Thyroid gland (tissue), 4 donors: ENCODE measurements at regions not wholly inside any gene's neighbourhood (a gene's known extent, or its start where the extent isn't known, plus 50 kb on each side); places are given as distances from the start of the nearest gene placed in this dataset.
A peak's percentile ranks its signal among the peaks of the same experiment; 100 is the strongest.

Experiments
- POLR2A ChIP-seq, 2 donors: fragments of 450-650 bp; IDR thresholded peaks; one replicate each; pipeline ENCODE4 v1.6.1; 2017; ENCODE audit warnings: antibody characterized with exemption in 2 of 2, mild to moderate bottlenecking in 2 of 2, moderate library complexity in 1 of 2
- TF ChIP-seq, protein P1 (sequence below), 6 experiments: fragments of 200-600 bp in 3 of 6; fragments of 450-650 bp in 3 of 6; sonication (generic) in 3 of 6; IDR thresholded peaks; one replicate each; pipeline ENCODE4 v1.5.1; 2016 to 2019; ENCODE audit warnings: antibody characterized with exemption in 6 of 6, mild to moderate bottlenecking in 2 of 6, inconsistent platforms in 1 of 6, moderate library complexity in 1 of 6

- no peak for TF ChIP-seq POLR2A (IDR thresholded peaks at IDR 0.05)
- TF ChIP-seq, protein P1, sequence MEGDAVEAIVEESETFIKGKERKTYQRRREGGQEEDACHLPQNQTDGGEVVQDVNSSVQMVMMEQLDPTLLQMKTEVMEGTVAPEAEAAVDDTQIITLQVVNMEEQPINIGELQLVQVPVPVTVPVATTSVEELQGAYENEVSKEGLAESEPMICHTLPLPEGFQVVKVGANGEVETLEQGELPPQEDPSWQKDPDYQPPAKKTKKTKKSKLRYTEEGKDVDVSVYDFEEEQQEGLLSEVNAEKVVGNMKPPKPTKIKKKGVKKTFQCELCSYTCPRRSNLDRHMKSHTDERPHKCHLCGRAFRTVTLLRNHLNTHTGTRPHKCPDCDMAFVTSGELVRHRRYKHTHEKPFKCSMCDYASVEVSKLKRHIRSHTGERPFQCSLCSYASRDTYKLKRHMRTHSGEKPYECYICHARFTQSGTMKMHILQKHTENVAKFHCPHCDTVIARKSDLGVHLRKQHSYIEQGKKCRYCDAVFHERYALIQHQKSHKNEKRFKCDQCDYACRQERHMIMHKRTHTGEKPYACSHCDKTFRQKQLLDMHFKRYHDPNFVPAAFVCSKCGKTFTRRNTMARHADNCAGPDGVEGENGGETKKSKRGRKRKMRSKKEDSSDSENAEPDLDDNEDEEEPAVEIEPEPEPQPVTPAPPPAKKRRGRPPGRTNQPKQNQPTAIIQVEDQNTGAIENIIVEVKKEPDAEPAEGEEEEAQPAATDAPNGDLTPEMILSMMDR (IDR thresholded peaks at IDR 0.05): peak in 5 of 6 experiments; percentile 13 to 76 (median 67)
Observed at GRCh38 chr3:61381745-61382392, 130.6 kb upstream of the FHIT start.
